HG03280 (cell line): ENCODE measurements at regions not wholly inside any gene's neighbourhood (a gene's known extent, or its start where the extent isn't known, plus 50 kb on each side); places are given as distances from the start of the nearest gene placed in this dataset.
A peak's percentile ranks its signal among the peaks of the same experiment; 100 is the strongest.
"Not testable (repeated sequence)": the region's sequence is repeated elsewhere in the genome, so short reads cannot be mapped to it uniquely, and the experiment has no call there.

Experiments used
- ATAC-seq: cut with Tn5 transposase; IDR thresholded peaks from one replicate; pipeline ENCODE4 v1.9.1; 2021; ENCODE audit warnings: mild to moderate bottlenecking, moderate library complexity; ENCODE audit not compliant: unreplicated experiment

GRCh38 chr3:5348229-5348902 is 160.9 kb downstream of the EDEM1 start:
- no peak for ATAC-seq

- no peak for ATAC-seq
Observed at GRCh38 chr3:5349343-5349742, 161.8 kb downstream of the EDEM1 start.

GRCh38 chr3:5357089-5357488 is 169.6 kb downstream of the EDEM1 start:
- no peak for ATAC-seq

GRCh38 chr3:5358911-5359310 is 171.4 kb downstream of the EDEM1 start:
- ATAC-seq = no peak

GRCh38 chr3:5360453-5360852 is 172.9 kb downstream of the EDEM1 start:
- no peak for ATAC-seq

- ATAC-seq = no peak
Observed at GRCh38 chr3:5366746-5367145, 179.2 kb downstream of the EDEM1 start.

- not testable (repeated sequence) for ATAC-seq
Observed at GRCh38 chr3:5371555-5371954, 184.0 kb downstream of the EDEM1 start.

- ATAC-seq = no peak
Observed at GRCh38 chr3:5376761-5377160, 189.3 kb downstream of the EDEM1 start.

GRCh38 chr3:5379266-5379665 is 191.8 kb downstream of the EDEM1 start:
- ATAC-seq = not testable (repeated sequence)

- not testable (repeated sequence) for ATAC-seq
Observed at GRCh38 chr3:5383486-5384263, 196.2 kb downstream of the EDEM1 start.

- ATAC-seq = no peak
Observed at GRCh38 chr3:5384557-5385236, 197.2 kb downstream of the EDEM1 start.

GRCh38 chr3:5388091-5388490 is 200.6 kb downstream of the EDEM1 start:
- ATAC-seq = no peak

GRCh38 chr3:5389057-5389456 is 201.6 kb downstream of the EDEM1 start:
- no peak for ATAC-seq

- peak; percentile 61 for ATAC-seq
Observed at GRCh38 chr3:5390221-5390620, 202.7 kb downstream of the EDEM1 start.

GRCh38 chr3:5390936-5391625 is 203.6 kb downstream of the EDEM1 start:
- ATAC-seq = no peak

GRCh38 chr3:5401002-5401401 is 213.5 kb downstream of the EDEM1 start:
- no peak for ATAC-seq

- ATAC-seq = no peak
Observed at GRCh38 chr3:5404718-5405117, 217.2 kb downstream of the EDEM1 start.

GRCh38 chr3:5411786-5412185 is 224.3 kb downstream of the EDEM1 start:
- no peak for ATAC-seq

- no peak for ATAC-seq
Observed at GRCh38 chr3:5423076-5423475, 235.6 kb downstream of the EDEM1 start.

GRCh38 chr3:5423523-5423922 is 236.0 kb downstream of the EDEM1 start:
- ATAC-seq = no peak

GRCh38 chr3:5425371-5425770 is 237.9 kb downstream of the EDEM1 start:
- ATAC-seq = no peak
